WERI-Rb-1 (cell line): ENCODE measurements at regions not wholly inside any gene's neighbourhood (a gene's known extent, or its start where the extent isn't known, plus 50 kb on each side); places are given as distances from the start of the nearest gene placed in this dataset.

Experiments used
- DNase-seq: peaks from one replicate; pipeline ENCODE4 v3.0.0-alpha.2; 2020
- H3K27ac ChIP-seq: fragments of 250-450 bp; sonication (Bioruptor Pico); 2 replicates; pipeline ENCODE4 v1.5.1; 2020; ENCODE audit warnings: mild to moderate bottlenecking, moderate library complexity
- H3K27me3 ChIP-seq: fragments of 250-450 bp; sonication (Bioruptor Pico); 2 replicates; pipeline ENCODE4 v1.5.1; 2021; ENCODE audit warnings: mild to moderate bottlenecking, low read depth, moderate library complexity; ENCODE audit not compliant: insufficient read depth, severe bottlenecking
- H3K36me3 ChIP-seq: fragments of 250-450 bp; sonication (Bioruptor Pico); 2 replicates; pipeline ENCODE4 v1.5.1; 2020; ENCODE audit warnings: mild to moderate bottlenecking, moderate library complexity
- H3K4me3 ChIP-seq: 2 replicates; pipeline ENCODE4 v1.5.1; 2011; ENCODE audit warnings: low read depth, mild to moderate bottlenecking, control low read depth, low read length
- H3K9me3 ChIP-seq: fragments of 250-450 bp; sonication (Bioruptor Pico); 2 replicates; pipeline ENCODE4 v1.5.1; 2021; ENCODE audit warnings: mild to moderate bottlenecking, moderate library complexity; ENCODE audit not compliant: severe bottlenecking
- CTCF ChIP-seq: IDR thresholded peaks from 2 replicates; pipeline ENCODE4 v1.5.1; 2011; ENCODE audit warnings: low read depth, mild to moderate bottlenecking, control low read depth, inconsistent platforms, low read length

- H3K27me3 ChIP-seq = no peaks in the 10 kb centered on the region
- H3K4me3 ChIP-seq = no peak overlapping the region
- H3K36me3 ChIP-seq = no peaks in the 10 kb centered on the region
- no peak for DNase-seq
- no peaks in the 10 kb centered on the region for H3K9me3 ChIP-seq
- no peak for TF ChIP-seq CTCF
- H3K27ac ChIP-seq = no peak overlapping the region
Measured at GRCh38 chrX:69318651-69319340, 153.5 kb upstream of the PJA1 start.

GRCh38 chrX:69317721-69318120 lies 152.5 kb upstream of the PJA1 start:
- no peak overlapping the region for H3K27ac ChIP-seq
- no peak overlapping the region for H3K4me3 ChIP-seq
- H3K36me3 ChIP-seq = no peaks in the 10 kb centered on the region
- TF ChIP-seq CTCF = no peak
- H3K9me3 ChIP-seq = no peaks in the 10 kb centered on the region
- DNase-seq = no peak
- no peaks in the 10 kb centered on the region for H3K27me3 ChIP-seq

GRCh38 chrX:69314436-69315348 lies 149.4 kb upstream of the PJA1 start:
- peak; percentile 18 for DNase-seq
- no peak for TF ChIP-seq CTCF
- Histone ChIP-seq H3K27me3 (no peaks in the 10 kb centered on the region), H3K4me3 (no peak overlapping the region), H3K9me3 (no peaks in the 10 kb centered on the region), H3K27ac (no peak overlapping the region), H3K36me3 (no peaks in the 10 kb centered on the region)

- Histone ChIP-seq H3K36me3 (no peaks in the 10 kb centered on the region), H3K4me3 (no peak overlapping the region), H3K27ac (no peak overlapping the region), H3K27me3 (no peaks in the 10 kb centered on the region), H3K9me3 (no peaks in the 10 kb centered on the region)
- DNase-seq = no peak
- no peak for TF ChIP-seq CTCF
Measured at GRCh38 chrX:69313617-69314290, 148.5 kb upstream of the PJA1 start.

GRCh38 chrX:69311936-69312670 lies 146.8 kb upstream of the PJA1 start:
- Histone ChIP-seq H3K27ac (no peak overlapping the region), H3K36me3 (no peaks in the 10 kb centered on the region), H3K9me3 (no peaks in the 10 kb centered on the region), H3K4me3 (no peak overlapping the region), H3K27me3 (no peaks in the 10 kb centered on the region)
- DNase-seq = no peak
- no peak for TF ChIP-seq CTCF
